Neural crest cell (in vitro differentiated cells): ENCODE measurements at regions not wholly inside any gene's neighbourhood (a gene's known extent, or its start where the extent isn't known, plus 50 kb on each side); places are given as distances from the start of the nearest gene placed in this dataset.

Experiments used
- DNase-seq: peaks from one replicate; pipeline ENCODE4 v3.0.0; 2021; ENCODE audit warnings: low read depth, mixed read lengths, low spot score
- H3K27ac Mint-ChIP-seq: one replicate; pipeline ENCODE4 v1.8.0; 2021; ENCODE audit warnings: mild to moderate bottlenecking, mixed read lengths; ENCODE audit not compliant: unreplicated experiment
- H3K27me3 Mint-ChIP-seq: 2 replicates; pipeline ENCODE4 v1.8.0; 2021; ENCODE audit warnings: low read depth, mild to moderate bottlenecking, mixed read lengths
- H3K36me3 Mint-ChIP-seq: 2 replicates; pipeline ENCODE4 v1.8.0; 2021; ENCODE audit warnings: low read depth, mild to moderate bottlenecking, mixed read lengths
- H3K4me1 Mint-ChIP-seq: 2 replicates; pipeline ENCODE4 v1.8.0; 2021; ENCODE audit warnings: mixed read lengths
- H3K4me3 Mint-ChIP-seq: one replicate; pipeline ENCODE4 v1.8.0; 2021; ENCODE audit warnings: mild to moderate bottlenecking, mixed read lengths
- H3K9me3 Mint-ChIP-seq: 2 replicates; pipeline ENCODE4 v1.8.0; 2021; ENCODE audit warnings: mixed read lengths
- TF ChIP-seq, protein P1 (sequence below): fragments of 200-600 bp; sonication (generic); conservative IDR thresholded peaks from 2 replicates; pipeline ENCODE4 v1.5.0; 2021; ENCODE audit warnings: antibody characterized with exemption, mild to moderate bottlenecking

GRCh38 chr2:204487447-204488229, 57.6 kb upstream of the PARD3B start:
- H3K4me1 Mint-ChIP-seq, result no peaks in the 10 kb centered on the region
- DNase-seq, result no peak
- H3K27me3 Mint-ChIP-seq, result no peaks in the 10 kb centered on the region
- no peak overlapping the region for H3K27ac Mint-ChIP-seq
- no peaks in the 10 kb centered on the region for H3K36me3 Mint-ChIP-seq
- H3K9me3 Mint-ChIP-seq, result no peaks in the 10 kb centered on the region
- no peak overlapping the region for H3K4me3 Mint-ChIP-seq
- TF ChIP-seq, protein P1, sequence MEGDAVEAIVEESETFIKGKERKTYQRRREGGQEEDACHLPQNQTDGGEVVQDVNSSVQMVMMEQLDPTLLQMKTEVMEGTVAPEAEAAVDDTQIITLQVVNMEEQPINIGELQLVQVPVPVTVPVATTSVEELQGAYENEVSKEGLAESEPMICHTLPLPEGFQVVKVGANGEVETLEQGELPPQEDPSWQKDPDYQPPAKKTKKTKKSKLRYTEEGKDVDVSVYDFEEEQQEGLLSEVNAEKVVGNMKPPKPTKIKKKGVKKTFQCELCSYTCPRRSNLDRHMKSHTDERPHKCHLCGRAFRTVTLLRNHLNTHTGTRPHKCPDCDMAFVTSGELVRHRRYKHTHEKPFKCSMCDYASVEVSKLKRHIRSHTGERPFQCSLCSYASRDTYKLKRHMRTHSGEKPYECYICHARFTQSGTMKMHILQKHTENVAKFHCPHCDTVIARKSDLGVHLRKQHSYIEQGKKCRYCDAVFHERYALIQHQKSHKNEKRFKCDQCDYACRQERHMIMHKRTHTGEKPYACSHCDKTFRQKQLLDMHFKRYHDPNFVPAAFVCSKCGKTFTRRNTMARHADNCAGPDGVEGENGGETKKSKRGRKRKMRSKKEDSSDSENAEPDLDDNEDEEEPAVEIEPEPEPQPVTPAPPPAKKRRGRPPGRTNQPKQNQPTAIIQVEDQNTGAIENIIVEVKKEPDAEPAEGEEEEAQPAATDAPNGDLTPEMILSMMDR, result no peak

- H3K27me3 Mint-ChIP-seq, result no peaks in the 10 kb centered on the region
- peaks cover 5% of the 10 kb centered on the region for H3K4me1 Mint-ChIP-seq
- H3K9me3 Mint-ChIP-seq, result no peaks in the 10 kb centered on the region
- DNase-seq, result no peak
- no peaks in the 10 kb centered on the region for H3K36me3 Mint-ChIP-seq
- no peak overlapping the region for H3K27ac Mint-ChIP-seq
- TF ChIP-seq, protein P1, result no peak
- H3K4me3 Mint-ChIP-seq, result no peak overlapping the region
Measured at GRCh38 chr2:204491528-204491927, 53.7 kb upstream of the PARD3B start.

DNA sequence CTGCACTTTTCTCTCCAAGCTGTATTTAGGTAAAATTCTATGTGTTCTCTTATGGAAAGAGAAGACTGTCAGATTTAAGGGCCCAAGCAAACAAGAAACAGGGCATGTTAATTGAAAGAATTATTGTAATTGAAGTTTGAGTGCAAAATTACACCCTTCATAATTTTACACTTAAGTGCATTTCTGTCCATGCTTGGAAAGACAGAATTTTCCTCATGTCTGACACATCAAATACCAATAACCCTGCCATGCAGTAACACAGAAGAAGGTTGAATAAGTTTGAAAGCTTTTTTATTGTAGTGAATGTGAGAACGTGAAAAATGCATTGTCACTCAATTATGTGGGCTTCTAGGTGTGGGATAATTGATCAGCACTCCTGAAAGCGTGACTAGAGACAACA, 52.9 kb upstream of the PARD3B start:
- H3K36me3 Mint-ChIP-seq, result no peaks in the 10 kb centered on the region
- TF ChIP-seq, protein P1, result no peak
- no peak overlapping the region for H3K4me3 Mint-ChIP-seq

GRCh38 chr2:204494681-204495080, 50.6 kb upstream of the PARD3B start:
- Mint-ChIP-seq H3K4me3 (no peak overlapping the region), H3K9me3 (no peaks in the 10 kb centered on the region), H3K4me1 (peaks cover 5% of the 10 kb centered on the region), H3K27me3 (no peaks in the 10 kb centered on the region), H3K27ac (no peak overlapping the region), H3K36me3 (no peaks in the 10 kb centered on the region)
- TF ChIP-seq, protein P1, result no peak
- no peak for DNase-seq

More for the DNA sequence above, 52.9 kb upstream of the PARD3B start:
- Mint-ChIP-seq H3K4me1 (peaks cover 5% of the 10 kb centered on the region), H3K27me3 (no peaks in the 10 kb centered on the region), H3K27ac (no peak overlapping the region), H3K9me3 (no peaks in the 10 kb centered on the region)
- no peak for DNase-seq

GRCh38 chr2:204495381-204495780, 49.9 kb upstream of the PARD3B start:
- H3K36me3 Mint-ChIP-seq, result no peaks in the 10 kb centered on the region
- H3K4me1 Mint-ChIP-seq, result peaks cover 5% of the 10 kb centered on the region
- H3K27ac Mint-ChIP-seq, result no peak overlapping the region
- no peaks in the 10 kb centered on the region for H3K27me3 Mint-ChIP-seq
- TF ChIP-seq, protein P1, result no peak
- H3K4me3 Mint-ChIP-seq, result no peak overlapping the region
- H3K9me3 Mint-ChIP-seq, result no peaks in the 10 kb centered on the region
- no peak for DNase-seq
